ENCODE measurements at regions not wholly inside any gene's neighbourhood (a gene's known extent, or its start where the extent isn't known, plus 50 kb on each side); places are given as distances from the start of the nearest gene placed in this dataset.

- TF ChIP-seq ZBTB33 (IDR thresholded peaks at IDR 0.05; ENCODE audit: extremely low read depth, insufficient replicate concordance, low read length): no peak
- no peak for TF ChIP-seq MAX (IDR thresholded peaks at IDR 0.05)
- no peak for TF ChIP-seq REST (IDR thresholded peaks at IDR 0.05; ENCODE audit: low read depth)
- no peak for TF ChIP-seq ATF3 (IDR thresholded peaks at IDR 0.05)
Measured at GRCh38 chr22:44578516-44579230, 80.6 kb upstream of the RTL6 start (continued).

GRCh38 chr22:44578110-44578457 is 80.1 kb upstream of the RTL6 start:
- no peaks in the 10 kb centered on the region for H4K20me1 ChIP-seq (ENCODE audit: insufficient read depth)
- peaks cover 10 to 12% of the 10 kb centered on the region in 2 experiments for H3K4me1 ChIP-seq (ENCODE audit: control insufficient read depth in 1 of 2, insufficient read depth in 2 of 2, low read length in 2 of 2)
- DNase-seq (ENCODE audit: low read depth, low spot score) (no peak), ATAC-seq (no peak)
- POLR2A ChIA-PET: no interaction called here
- H2AFZ ChIP-seq (ENCODE audit: low read depth, low read length, poor library complexity, severe bottlenecking): no peak overlapping the region
- intact Hi-C loops (cut with micrococcal nuclease): no loop called here
- CTCF ChIA-PET: no interaction called here
- 0 out of 2 replicates have a peak, but pooled peaks cover 3% of the 10 kb centered on the region for H3K27me3 ChIP-seq (ENCODE audit: insufficient read depth, low read length)
- H3K36me3 ChIP-seq (ENCODE audit: control insufficient read depth in 1 of 2, insufficient read depth in 2 of 2, low read length in 2 of 2): no peaks in the 10 kb centered on the region
- RAD21 ChIA-PET (ENCODE audit: low non-redundant PET in 1 of 2, low total read pairs in 2 of 2, uncharacterized antibody in 2 of 2, unreplicated experiment in 2 of 2): no interaction called here
- H3K9ac ChIP-seq (ENCODE audit: low read length): no peak overlapping the region
- no peak overlapping the region for H3K27ac ChIP-seq (ENCODE audit: low read depth, low read length)
- H3K9me3 ChIP-seq (ENCODE audit: control insufficient read depth in 1 of 2, insufficient read depth in 1 of 2, low read depth in 1 of 2, low read length in 2 of 2): no peaks in the 10 kb centered on the region
- H3K4me2 ChIP-seq (ENCODE audit: low read length): no peak overlapping the region
- no peaks in the 10 kb centered on the region for H3K9me2 ChIP-seq (ENCODE audit: insufficient read depth)
- no TSS peak for BruUV-seq (replicated peaks)
- H3K79me2 ChIP-seq (ENCODE audit: insufficient read depth, low read length): no peaks in the 10 kb centered on the region
- no peak for TF ChIP-seq CBX3 (IDR thresholded peaks at IDR 0.05; ENCODE audit: low read depth)
- TF ChIP-seq JUND (IDR thresholded peaks at IDR 0.05): no peak
- no peak for TF ChIP-seq EZH2phosphoT487 (IDR thresholded peaks at IDR 0.05; ENCODE audit: borderline replicate concordance)
- no peak for TF ChIP-seq CTCF (IDR thresholded peaks at IDR 0.05 in 2 of 3, conservative IDR thresholded peaks at IDR 0.05 in 1 of 3; ENCODE audit: borderline replicate concordance in 1 of 3, insufficient read depth in 1 of 3, low read depth in 2 of 3, low read length in 2 of 3)
- H3K4me3 ChIP-seq (replicated peaks in 1 of 2; ENCODE audit: low read depth in 1 of 2, low read length in 2 of 2): no peak overlapping the region
